ENCODE measurements at regions not wholly inside any gene's neighbourhood (a gene's known extent, or its start where the extent isn't known, plus 50 kb on each side); places are given as distances from the start of the nearest gene placed in this dataset.

GRCh38 chr4:38392223-38392855 is 271.7 kb upstream of the KLF3 start:
- TF ChIP-seq GATA2 (IDR thresholded peaks at IDR 0.05; ENCODE audit: low read depth, low read length): no peak
- no peak for TF ChIP-seq GATA3 (IDR thresholded peaks at IDR 0.05; ENCODE audit: low read depth, low read length)

GRCh38 chr4:38396091-38396490 is 267.9 kb upstream of the KLF3 start:
- TF ChIP-seq GATA2 (IDR thresholded peaks at IDR 0.05; ENCODE audit: low read depth, low read length): no peak
- no peak for TF ChIP-seq GATA3 (IDR thresholded peaks at IDR 0.05; ENCODE audit: low read depth, low read length)

GRCh38 chr4:38396845-38397547 is 267.0 kb upstream of the KLF3 start:
- TF ChIP-seq GATA3 (IDR thresholded peaks at IDR 0.05; ENCODE audit: low read depth, low read length) (no peak), GATA2 (IDR thresholded peaks at IDR 0.05; ENCODE audit: low read depth, low read length) (no peak)

- TF ChIP-seq GATA3 (IDR thresholded peaks at IDR 0.05; ENCODE audit: low read depth, low read length) (no peak), GATA2 (IDR thresholded peaks at IDR 0.05; ENCODE audit: low read depth, low read length) (no peak)
Measured at GRCh38 chr4:38400946-38401345, 263.1 kb upstream of the KLF3 start.

GRCh38 chr4:38406243-38406642 is 257.8 kb upstream of the KLF3 start:
- TF ChIP-seq GATA3 (IDR thresholded peaks at IDR 0.05; ENCODE audit: low read depth, low read length): no peak
- TF ChIP-seq GATA2 (IDR thresholded peaks at IDR 0.05; ENCODE audit: low read depth, low read length): no peak

- TF ChIP-seq GATA3 (IDR thresholded peaks at IDR 0.05; ENCODE audit: low read depth, low read length): no peak
- TF ChIP-seq GATA2 (IDR thresholded peaks at IDR 0.05; ENCODE audit: low read depth, low read length): no peak
Measured at GRCh38 chr4:38409852-38410251, 254.1 kb upstream of the KLF3 start.

- TF ChIP-seq GATA2 (IDR thresholded peaks at IDR 0.05; ENCODE audit: low read depth, low read length) (no peak), GATA3 (IDR thresholded peaks at IDR 0.05; ENCODE audit: low read depth, low read length) (no peak)
Measured at GRCh38 chr4:38411092-38411491, 252.9 kb upstream of the KLF3 start.

- TF ChIP-seq GATA2 (IDR thresholded peaks at IDR 0.05; ENCODE audit: low read depth, low read length) (no peak), GATA3 (IDR thresholded peaks at IDR 0.05; ENCODE audit: low read depth, low read length) (no peak)
Measured at GRCh38 chr4:38411981-38412536, 251.9 kb upstream of the KLF3 start.

GRCh38 chr4:38413524-38414341 is 250.3 kb upstream of the KLF3 start:
- TF ChIP-seq GATA3 (IDR thresholded peaks at IDR 0.05; ENCODE audit: low read depth, low read length): no peak
- no peak for TF ChIP-seq GATA2 (IDR thresholded peaks at IDR 0.05; ENCODE audit: low read depth, low read length)

- TF ChIP-seq GATA2 (IDR thresholded peaks at IDR 0.05; ENCODE audit: low read depth, low read length) (no peak), GATA3 (IDR thresholded peaks at IDR 0.05; ENCODE audit: low read depth, low read length) (no peak)
Measured at GRCh38 chr4:38414410-38414809, 249.6 kb upstream of the KLF3 start.

GRCh38 chr4:38415682-38416081 is 248.3 kb upstream of the KLF3 start:
- TF ChIP-seq GATA2 (IDR thresholded peaks at IDR 0.05; ENCODE audit: low read depth, low read length): no peak
- no peak for TF ChIP-seq GATA3 (IDR thresholded peaks at IDR 0.05; ENCODE audit: low read depth, low read length)

GRCh38 chr4:38416450-38417014 is 247.5 kb upstream of the KLF3 start:
- TF ChIP-seq GATA2 (IDR thresholded peaks at IDR 0.05; ENCODE audit: low read depth, low read length) (no peak), GATA3 (IDR thresholded peaks at IDR 0.05; ENCODE audit: low read depth, low read length) (no peak)

GRCh38 chr4:38422850-38423249 is 241.1 kb upstream of the KLF3 start:
- TF ChIP-seq GATA3 (IDR thresholded peaks at IDR 0.05; ENCODE audit: low read depth, low read length) (no peak), GATA2 (IDR thresholded peaks at IDR 0.05; ENCODE audit: low read depth, low read length) (no peak)

Measured in SH-SY5Y (cell line).